ENCODE measurements at regions not wholly inside any gene's neighbourhood (a gene's known extent, or its start where the extent isn't known, plus 50 kb on each side); places are given as distances from the start of the nearest gene placed in this dataset.

DNA sequence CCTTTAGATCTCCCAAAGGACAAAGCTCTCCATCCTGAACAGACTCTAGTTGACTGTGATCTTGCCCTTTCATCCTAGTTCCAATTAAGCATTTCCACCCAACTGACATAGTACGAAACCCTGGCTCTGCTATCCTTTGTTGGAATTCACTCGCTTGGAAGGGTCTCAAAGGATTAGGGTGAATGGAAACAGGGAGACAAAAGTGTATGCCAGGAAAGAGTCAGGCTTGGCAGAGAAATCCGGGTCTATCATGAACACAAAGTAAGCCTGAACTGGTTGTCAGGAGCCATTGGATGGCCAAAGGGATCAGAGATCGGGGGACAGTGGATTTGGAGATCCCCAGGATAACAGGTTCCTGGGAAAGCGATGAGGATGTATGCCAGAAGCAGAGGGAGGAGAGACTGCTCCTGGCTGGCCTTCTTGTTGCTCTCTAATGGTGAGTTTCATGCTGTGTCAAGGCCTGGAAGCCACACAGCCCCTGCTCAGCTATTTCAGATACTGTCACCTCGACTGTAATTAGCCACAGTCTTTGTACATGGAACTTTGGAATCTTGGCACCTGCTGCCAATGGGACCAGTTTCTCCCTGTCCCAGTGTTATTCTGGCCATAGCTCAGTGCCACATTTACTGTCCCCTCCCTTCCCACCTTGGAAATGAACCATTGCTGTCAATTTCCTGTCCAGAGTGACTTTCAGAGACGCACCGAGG is 1168.7 kb upstream of the AUTS2 start:
- no peak for DNase-seq
- Histone ChIP-seq H3K4me1 (peaks cover 14% of the 10 kb centered on the region), H3K9me3 (replicated peaks) (no peaks in the 10 kb centered on the region), H3K36me3 (no peaks in the 10 kb centered on the region), H3K27me3 (ENCODE audit: low read depth) (no peaks in the 10 kb centered on the region), H3K27ac (replicated peaks) (peak overlapping the region; percentile 12), H3K4me3 (no peak overlapping the region)
- intact Hi-C loops (cut with micrococcal nuclease): loop anchor here (10.0 kb wide), 1 partner anchor 755 kb away; no protein-coding TSS in a partner anchor
- TF ChIP-seq CTCF (IDR thresholded peaks at IDR 0.05; ENCODE audit: borderline replicate concordance): no peak

GRCh38 chr7:68432585-68432984 is 1165.7 kb upstream of the AUTS2 start:
- intact Hi-C loops (cut with micrococcal nuclease): loop anchor here (10.0 kb wide), 1 partner anchor 758 kb away; no protein-coding TSS in a partner anchor
- no peak overlapping the region for H3K27ac ChIP-seq (replicated peaks)
- H3K9me3 ChIP-seq (replicated peaks): no peaks in the 10 kb centered on the region
- no peak overlapping the region for H3K4me3 ChIP-seq
- TF ChIP-seq CTCF (IDR thresholded peaks at IDR 0.05; ENCODE audit: borderline replicate concordance): no peak
- H3K36me3 ChIP-seq: no peaks in the 10 kb centered on the region
- H3K27me3 ChIP-seq (ENCODE audit: low read depth): no peaks in the 10 kb centered on the region
- H3K4me1 ChIP-seq: peaks cover 14% of the 10 kb centered on the region
- DNase-seq: no peak

DNA sequence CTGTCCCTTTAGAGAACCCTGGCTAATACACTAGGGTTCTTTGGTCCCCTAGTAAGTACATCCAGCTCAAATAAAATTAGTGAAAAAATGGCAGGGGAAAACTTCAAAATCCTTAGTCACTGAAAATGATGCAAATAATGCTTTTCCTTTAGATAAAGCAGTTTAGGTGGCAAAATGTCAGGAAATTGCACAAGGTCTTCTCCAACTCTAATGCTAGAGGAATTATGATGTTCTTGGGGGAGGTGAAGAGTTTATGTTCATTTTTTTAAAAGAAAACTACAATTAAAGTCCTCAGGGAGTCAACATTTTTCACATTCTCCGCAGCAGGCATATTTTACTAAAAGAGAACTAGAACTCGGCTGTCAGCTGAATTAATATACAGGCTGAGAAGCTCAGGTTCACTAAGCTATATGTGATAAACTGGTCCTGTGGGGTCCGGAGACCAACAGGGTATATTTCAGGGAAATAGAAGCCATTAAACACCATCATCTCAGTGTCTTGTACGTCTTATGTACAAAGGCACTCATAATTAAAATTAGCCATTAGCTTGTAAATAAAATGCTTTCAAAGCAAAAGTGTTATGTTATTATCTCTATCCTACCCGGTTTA is 1164.7 kb upstream of the AUTS2 start:
- no peaks in the 10 kb centered on the region for H3K9me3 ChIP-seq (replicated peaks)
- no peak for DNase-seq
- intact Hi-C loops (cut with micrococcal nuclease): loop anchor here (10.0 kb wide), 1 partner anchor 759 kb away; no protein-coding TSS in a partner anchor
- H3K4me1 ChIP-seq: peaks cover 14% of the 10 kb centered on the region
- no peak for TF ChIP-seq CTCF (IDR thresholded peaks at IDR 0.05; ENCODE audit: borderline replicate concordance)
- H3K27me3 ChIP-seq (ENCODE audit: low read depth): no peaks in the 10 kb centered on the region
- H3K27ac ChIP-seq (replicated peaks): no peak overlapping the region
- H3K4me3 ChIP-seq: no peak overlapping the region
- H3K36me3 ChIP-seq: no peaks in the 10 kb centered on the region

GRCh38 chr7:68434857-68435256 is 1163.4 kb upstream of the AUTS2 start:
- Histone ChIP-seq H3K4me3 (no peak overlapping the region), H3K27me3 (ENCODE audit: low read depth) (no peaks in the 10 kb centered on the region), H3K27ac (replicated peaks) (no peak overlapping the region), H3K4me1 (peaks cover 7% of the 10 kb centered on the region), H3K36me3 (no peaks in the 10 kb centered on the region), H3K9me3 (replicated peaks) (peaks cover 10% of the 10 kb centered on the region)
- intact Hi-C loops (cut with micrococcal nuclease): loop anchor here (10.0 kb wide), 1 partner anchor 760 kb away; no protein-coding TSS in a partner anchor
- no peak for DNase-seq
- no peak for TF ChIP-seq CTCF (IDR thresholded peaks at IDR 0.05; ENCODE audit: borderline replicate concordance)

GRCh38 chr7:68438016-68438415 is 1160.3 kb upstream of the AUTS2 start:
- H3K36me3 ChIP-seq: no peaks in the 10 kb centered on the region
- H3K27me3 ChIP-seq (ENCODE audit: low read depth): no peaks in the 10 kb centered on the region
- TF ChIP-seq CTCF (IDR thresholded peaks at IDR 0.05; ENCODE audit: borderline replicate concordance): no peak
- H3K4me1 ChIP-seq: no peaks in the 10 kb centered on the region
- DNase-seq: no peak
- intact Hi-C loops (cut with micrococcal nuclease): loop anchor here (10.0 kb wide), 1 partner anchor 763 kb away; no protein-coding TSS in a partner anchor
- H3K4me3 ChIP-seq: no peak overlapping the region
- H3K27ac ChIP-seq (replicated peaks): no peak overlapping the region
- H3K9me3 ChIP-seq (replicated peaks): peaks cover 10% of the 10 kb centered on the region
